ENCODE measurements at regions not wholly inside any gene's neighbourhood (a gene's known extent, or its start where the extent isn't known, plus 50 kb on each side); places are given as distances from the start of the nearest gene placed in this dataset.
"Not testable (repeated sequence)": the region's sequence is repeated elsewhere in the genome, so short reads cannot be mapped to it uniquely, and the experiment has no call there.

- no peak for DNase-seq (ENCODE audit: low spot score)
Observed at GRCh38 chr2:146468578-146468977, 1376.3 kb upstream of the ACVR2A start.

GRCh38 chr2:146467425-146467824 lies 1377.4 kb upstream of the ACVR2A start:
- DNase-seq (ENCODE audit: low spot score), result no peak

GRCh38 chr2:146465460-146465859 lies 1379.4 kb upstream of the ACVR2A start:
- DNase-seq (ENCODE audit: low spot score), result no peak

GRCh38 chr2:146461068-146461467 lies 1383.8 kb upstream of the ACVR2A start:
- DNase-seq (ENCODE audit: low spot score), result no peak

GRCh38 chr2:146458585-146458984 lies 1386.2 kb upstream of the ACVR2A start:
- no peak for DNase-seq (ENCODE audit: low spot score)

GRCh38 chr2:146457221-146457620 lies 1387.6 kb upstream of the ACVR2A start:
- DNase-seq (ENCODE audit: low spot score), result no peak

GRCh38 chr2:146455325-146455724 lies 1389.5 kb upstream of the ACVR2A start:
- DNase-seq (ENCODE audit: low spot score), result no peak

- no peak for DNase-seq (ENCODE audit: low spot score)
Observed at GRCh38 chr2:146451972-146452371, 1392.9 kb upstream of the ACVR2A start.

- DNase-seq (ENCODE audit: low spot score), result no peak
Observed at GRCh38 chr2:146450131-146450530, 1394.7 kb upstream of the ACVR2A start.

GRCh38 chr2:146444987-146445386 lies 1399.8 kb upstream of the ACVR2A start:
- DNase-seq (ENCODE audit: low spot score), result no peak

- no peak for DNase-seq (ENCODE audit: low spot score)
Observed at GRCh38 chr2:146444085-146444484, 1400.7 kb upstream of the ACVR2A start.

GRCh38 chr2:146438246-146438645 lies 1406.6 kb upstream of the ACVR2A start:
- no peak for DNase-seq (ENCODE audit: low spot score)

- DNase-seq (ENCODE audit: low spot score), result no peak
Observed at GRCh38 chr2:146437712-146438111, 1407.1 kb upstream of the ACVR2A start.

GRCh38 chr2:146433116-146433875 lies 1411.5 kb upstream of the ACVR2A start:
- DNase-seq (ENCODE audit: low spot score), result no peak

GRCh38 chr2:146429366-146429765 lies 1415.5 kb upstream of the ACVR2A start:
- DNase-seq (ENCODE audit: low spot score), result no peak

GRCh38 chr2:146417942-146418341 lies 1426.9 kb upstream of the ACVR2A start:
- DNase-seq (ENCODE audit: low spot score), result no peak

GRCh38 chr2:146415291-146415690 lies 1429.5 kb upstream of the ACVR2A start:
- DNase-seq (ENCODE audit: low spot score), result no peak

GRCh38 chr2:146414456-146414855 lies 1430.4 kb upstream of the ACVR2A start:
- DNase-seq (ENCODE audit: low spot score), result no peak

GRCh38 chr2:146413086-146413610 lies 1431.7 kb upstream of the ACVR2A start:
- no peak for DNase-seq (ENCODE audit: low spot score)

- DNase-seq (ENCODE audit: low spot score), result no peak
Observed at GRCh38 chr2:146412625-146413024, 1432.2 kb upstream of the ACVR2A start.

GRCh38 chr2:146405402-146406309 lies 1439.2 kb upstream of the ACVR2A start:
- not testable (repeated sequence) for DNase-seq (ENCODE audit: low spot score)

GRCh38 chr2:146403546-146404160 lies 1441.2 kb upstream of the ACVR2A start:
- not testable (repeated sequence) for DNase-seq (ENCODE audit: low spot score)

Data from kidney capillary endothelial cell (primary cell).